ENCODE measurements at regions not wholly inside any gene's neighbourhood (a gene's known extent, or its start where the extent isn't known, plus 50 kb on each side); places are given as distances from the start of the nearest gene placed in this dataset.

- TF ChIP-seq CTCF (IDR thresholded peaks at IDR 0.05; ENCODE audit: poor library complexity) (no peak), EZH2 (IDR thresholded peaks at IDR 0.05; ENCODE audit: borderline replicate concordance) (no peak)
Measured at GRCh38 chr14:61132894-61133293, 148.2 kb downstream of the TMEM30B start.

Measured in hepatocyte (in vitro differentiated cells).